ENCODE measurements at regions not wholly inside any gene's neighbourhood (a gene's known extent, or its start where the extent isn't known, plus 50 kb on each side); places are given as distances from the start of the nearest gene placed in this dataset.

DNA sequence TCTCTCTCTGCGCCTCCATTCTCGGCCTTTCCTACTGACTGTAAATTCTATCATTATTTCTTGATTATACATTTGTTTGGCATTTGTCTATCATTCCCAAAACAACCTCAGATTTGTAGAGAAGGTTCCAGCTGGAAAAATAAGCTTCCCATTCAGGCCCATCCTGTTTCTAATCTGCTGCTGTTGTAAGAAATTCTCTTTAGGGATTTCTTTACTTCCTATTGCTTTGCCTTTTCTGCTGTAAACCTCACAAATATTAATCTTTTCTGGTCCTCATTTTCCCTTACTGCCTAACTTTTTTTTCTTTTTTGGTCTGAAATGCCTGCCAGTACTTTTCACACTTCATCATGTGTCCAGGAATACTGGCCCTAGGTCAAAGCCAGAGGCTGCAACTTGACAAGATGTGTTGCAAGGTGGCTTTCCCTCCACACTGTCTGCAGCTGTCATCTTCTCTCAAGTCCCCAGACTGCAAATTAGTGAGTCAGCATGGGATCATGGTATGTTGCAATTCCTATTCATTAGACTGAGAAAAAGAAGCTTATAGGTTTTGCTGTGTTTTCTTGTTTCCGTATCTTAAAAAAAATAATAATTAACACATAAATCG is 858.7 kb upstream of the CHORDC1 start:
- peak; percentile 69 to 88 (median 82) for ATAC-seq
- DNase-seq: peak; percentile 45 to 54
- no peaks in the 10 kb centered on the region for H3K9me3 ChIP-seq
- no peaks in the 10 kb centered on the region for H3K4me1 ChIP-seq
- no peak overlapping the region for H3K27ac ChIP-seq
- H3K27me3 ChIP-seq (ENCODE audit: insufficient read depth in 3 of 3, low read length in 2 of 3): no peaks in the 10 kb centered on the region
- H3K4me3 ChIP-seq: no peak overlapping the region
- H3K36me3 ChIP-seq (ENCODE audit: insufficient read depth in 1 of 2, low read depth in 1 of 2): no peaks in the 10 kb centered on the region
- WGBS, 3 donors: 32 to 43% (median 33%) methylated on average over 4 of the region's 4 CpGs
- intact Hi-C loops (cut with DNase I): no loop called here
- TF ChIP-seq, protein P1, sequence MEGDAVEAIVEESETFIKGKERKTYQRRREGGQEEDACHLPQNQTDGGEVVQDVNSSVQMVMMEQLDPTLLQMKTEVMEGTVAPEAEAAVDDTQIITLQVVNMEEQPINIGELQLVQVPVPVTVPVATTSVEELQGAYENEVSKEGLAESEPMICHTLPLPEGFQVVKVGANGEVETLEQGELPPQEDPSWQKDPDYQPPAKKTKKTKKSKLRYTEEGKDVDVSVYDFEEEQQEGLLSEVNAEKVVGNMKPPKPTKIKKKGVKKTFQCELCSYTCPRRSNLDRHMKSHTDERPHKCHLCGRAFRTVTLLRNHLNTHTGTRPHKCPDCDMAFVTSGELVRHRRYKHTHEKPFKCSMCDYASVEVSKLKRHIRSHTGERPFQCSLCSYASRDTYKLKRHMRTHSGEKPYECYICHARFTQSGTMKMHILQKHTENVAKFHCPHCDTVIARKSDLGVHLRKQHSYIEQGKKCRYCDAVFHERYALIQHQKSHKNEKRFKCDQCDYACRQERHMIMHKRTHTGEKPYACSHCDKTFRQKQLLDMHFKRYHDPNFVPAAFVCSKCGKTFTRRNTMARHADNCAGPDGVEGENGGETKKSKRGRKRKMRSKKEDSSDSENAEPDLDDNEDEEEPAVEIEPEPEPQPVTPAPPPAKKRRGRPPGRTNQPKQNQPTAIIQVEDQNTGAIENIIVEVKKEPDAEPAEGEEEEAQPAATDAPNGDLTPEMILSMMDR (IDR thresholded peaks at IDR 0.05): no peak

DNA sequence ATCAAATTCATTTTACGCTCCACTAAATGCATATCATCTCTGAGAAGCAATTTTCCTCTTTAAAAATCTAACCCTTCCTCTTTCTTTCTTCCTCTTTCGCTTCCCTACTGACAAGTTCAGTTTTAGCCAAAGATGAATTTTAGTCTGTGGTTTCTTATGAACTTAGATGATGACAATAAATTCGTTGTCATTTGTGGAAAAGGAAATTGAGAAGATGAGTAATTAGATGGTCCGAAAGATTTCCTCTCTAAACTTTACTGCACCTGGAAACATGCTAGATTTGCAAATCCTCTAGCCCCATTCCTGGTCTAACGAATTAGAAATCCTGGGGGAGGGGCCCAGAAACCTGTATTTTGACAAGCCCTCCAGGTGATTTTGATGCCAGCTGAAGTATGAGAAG is 855.4 kb upstream of the CHORDC1 start:
- Histone ChIP-seq H3K4me3 (no peak overlapping the region), H3K4me1 (no peaks in the 10 kb centered on the region), H3K36me3 (ENCODE audit: insufficient read depth in 1 of 2, low read depth in 1 of 2) (no peaks in the 10 kb centered on the region), H3K27ac (no peak overlapping the region), H3K9me3 (no peaks in the 10 kb centered on the region), H3K27me3 (ENCODE audit: insufficient read depth in 3 of 3, low read length in 2 of 3) (no peaks in the 10 kb centered on the region)
- ATAC-seq (no peak), DNase-seq (no peak)
- 36 to 60% (median 39%) methylated on average over 5 of the region's 5 CpGs for WGBS, 3 donors
- intact Hi-C loops (cut with DNase I): no loop called here
- TF ChIP-seq, protein P1 (IDR thresholded peaks at IDR 0.05): no peak

DNA sequence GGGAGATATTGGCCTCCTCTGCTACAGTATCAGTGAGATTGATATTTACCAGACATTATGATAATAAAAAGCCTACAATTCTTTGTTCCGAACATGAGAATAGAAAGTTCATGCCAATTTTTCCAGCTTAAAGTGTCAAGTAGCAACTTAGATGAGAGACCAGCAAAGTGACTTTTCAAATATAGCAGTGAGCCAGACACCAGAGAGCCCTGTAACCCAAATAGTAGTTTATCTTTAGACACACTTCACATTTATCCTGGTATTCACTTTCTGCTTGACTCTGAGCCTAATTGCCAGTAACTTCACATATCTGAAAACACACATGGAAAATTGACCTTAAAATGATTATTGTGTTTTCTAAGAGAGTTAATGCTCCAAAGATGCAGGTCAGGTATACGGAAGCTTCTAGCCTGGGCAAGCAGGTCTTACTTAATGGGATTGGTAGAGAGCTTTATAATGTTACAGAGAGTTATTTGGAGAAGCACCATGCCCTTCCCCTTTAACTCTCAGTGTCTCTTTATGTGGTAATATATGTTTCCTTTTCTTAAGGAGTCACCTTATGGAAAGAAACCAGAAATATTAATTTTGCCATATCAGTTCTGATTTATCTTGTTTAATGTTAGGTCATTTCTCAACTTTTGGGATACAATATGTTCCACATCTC is 852.3 kb upstream of the CHORDC1 start:
- intact Hi-C loops (cut with DNase I): no loop called here
- Histone ChIP-seq H3K27me3 (ENCODE audit: insufficient read depth in 3 of 3, low read length in 2 of 3) (no peaks in the 10 kb centered on the region), H3K36me3 (ENCODE audit: insufficient read depth in 1 of 2, low read depth in 1 of 2) (no peaks in the 10 kb centered on the region), H3K4me3 (no peak overlapping the region), H3K4me1 (no peaks in the 10 kb centered on the region), H3K27ac (no peak overlapping the region), H3K9me3 (no peaks in the 10 kb centered on the region)
- WGBS, 3 donors: 11 to 34% (median 29%) methylated on average over 2 of the region's 2 CpGs
- TF ChIP-seq, protein P1 (IDR thresholded peaks at IDR 0.05): no peak
- ATAC-seq (no peak), DNase-seq (no peak)

DNA sequence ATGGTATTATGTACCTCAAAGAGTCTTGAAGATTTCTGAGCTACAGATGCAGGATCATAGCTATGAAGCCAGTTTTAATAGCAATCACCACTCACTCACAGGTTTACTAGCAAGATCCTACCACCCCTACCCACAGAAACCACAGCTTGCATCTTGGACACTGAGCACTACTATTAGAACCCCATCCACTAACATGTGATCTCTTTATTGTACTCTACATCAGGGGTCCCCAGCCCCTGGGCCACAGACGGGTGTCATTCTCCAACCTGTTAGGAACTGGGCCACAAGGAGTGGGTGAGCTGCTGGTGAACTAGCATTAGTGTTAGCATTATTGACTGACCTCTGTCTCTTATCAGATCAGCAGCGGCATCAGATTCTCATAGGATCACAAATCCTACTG is 844.8 kb upstream of the CHORDC1 start:
- no peak for DNase-seq
- no peak for ATAC-seq
- 90 to 94% (median 92%) methylated on average over 2 of the region's 2 CpGs for WGBS, 3 donors
- no peak overlapping the region for H3K4me3 ChIP-seq
- intact Hi-C loops (cut with DNase I): no loop called here
- H3K27me3 ChIP-seq (ENCODE audit: insufficient read depth in 3 of 3, low read length in 2 of 3): no peaks in the 10 kb centered on the region
- H3K9me3 ChIP-seq: no peaks in the 10 kb centered on the region
- no peaks in the 10 kb centered on the region for H3K4me1 ChIP-seq
- no peaks in the 10 kb centered on the region for H3K36me3 ChIP-seq (ENCODE audit: insufficient read depth in 1 of 2, low read depth in 1 of 2)
- no peak overlapping the region for H3K27ac ChIP-seq
- TF ChIP-seq, protein P1 (IDR thresholded peaks at IDR 0.05): no peak

Data from psoas muscle (tissue), 7 donors.